Colonic mucosa (tissue), 4 donors: ENCODE measurements at regions not wholly inside any gene's neighbourhood (a gene's known extent, or its start where the extent isn't known, plus 50 kb on each side); places are given as distances from the start of the nearest gene placed in this dataset.

Experiments used
- DNase-seq: peaks from one replicate; pipeline ENCODE4 v3.0.0-alpha.2; 2020
- H3K27ac ChIP-seq: fragments of 200-600 bp; one replicate; pipeline ENCODE4 v1.8.0; 2021
- H3K27me3 ChIP-seq: fragments of 200-600 bp; one replicate; pipeline ENCODE4 v1.8.0; 2021
- H3K36me3 ChIP-seq: fragments of 200-600 bp; one replicate; pipeline ENCODE4 v1.8.0; 2021
- H3K4me1 ChIP-seq: fragments of 200-600 bp; one replicate; pipeline ENCODE4 v1.8.0; 2021; ENCODE audit warnings: mild to moderate bottlenecking
- H3K4me3 ChIP-seq: fragments of 200-600 bp; one replicate; pipeline ENCODE4 v1.8.0; 2021
- H3K9ac ChIP-seq, 2 donors: one replicate each; pipeline ENCODE4 v1.7.0; 2013; ENCODE audit warnings: control low read depth in 2 of 2, low read depth in 2 of 2, low read length in 2 of 2
- H3K9me3 ChIP-seq: fragments of 200-600 bp; one replicate; pipeline ENCODE4 v1.8.0; 2021
- intact Hi-C: fragments of 100-400 bp; cut with DNase I; formaldehyde crosslinking; loops from one replicate; pipeline ENCODE4 v1.14.1; 2022
- TF ChIP-seq, protein P1 (sequence below): fragments of 200-600 bp; IDR thresholded peaks from one replicate; pipeline ENCODE4 v1.8.0; 2022; ENCODE audit warnings: antibody characterized with exemption, mild to moderate bottlenecking
- donor health status: healthy.
- donor health status: DM: no; HTN: no; CAD: no.
- donor health status: DM: no; HTN: no; CAD: no.

DNA sequence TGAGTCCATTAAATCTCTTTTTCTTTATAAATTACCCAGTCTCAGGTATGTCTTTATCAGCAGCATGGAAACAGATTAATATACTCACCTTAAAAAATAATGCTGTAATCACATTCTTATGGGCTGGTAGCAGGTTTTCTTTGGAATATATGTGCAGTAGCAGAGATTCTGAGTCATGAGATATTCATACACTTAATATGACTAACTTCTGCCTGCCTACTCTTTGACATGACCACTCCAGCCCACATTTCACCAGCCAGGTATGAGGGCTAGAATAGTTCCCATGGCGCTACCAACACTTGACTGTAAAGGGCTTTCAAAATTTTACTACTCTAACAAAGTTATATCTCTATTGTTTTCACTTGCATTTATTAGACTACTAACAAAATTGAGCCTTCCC lies 74.1 kb upstream of the GHR start:
- H3K4me3 ChIP-seq = no peak overlapping the region
- H3K27me3 ChIP-seq = no peaks in the 10 kb centered on the region
- H3K4me1 ChIP-seq = no peaks in the 10 kb centered on the region
- TF ChIP-seq, protein P1, sequence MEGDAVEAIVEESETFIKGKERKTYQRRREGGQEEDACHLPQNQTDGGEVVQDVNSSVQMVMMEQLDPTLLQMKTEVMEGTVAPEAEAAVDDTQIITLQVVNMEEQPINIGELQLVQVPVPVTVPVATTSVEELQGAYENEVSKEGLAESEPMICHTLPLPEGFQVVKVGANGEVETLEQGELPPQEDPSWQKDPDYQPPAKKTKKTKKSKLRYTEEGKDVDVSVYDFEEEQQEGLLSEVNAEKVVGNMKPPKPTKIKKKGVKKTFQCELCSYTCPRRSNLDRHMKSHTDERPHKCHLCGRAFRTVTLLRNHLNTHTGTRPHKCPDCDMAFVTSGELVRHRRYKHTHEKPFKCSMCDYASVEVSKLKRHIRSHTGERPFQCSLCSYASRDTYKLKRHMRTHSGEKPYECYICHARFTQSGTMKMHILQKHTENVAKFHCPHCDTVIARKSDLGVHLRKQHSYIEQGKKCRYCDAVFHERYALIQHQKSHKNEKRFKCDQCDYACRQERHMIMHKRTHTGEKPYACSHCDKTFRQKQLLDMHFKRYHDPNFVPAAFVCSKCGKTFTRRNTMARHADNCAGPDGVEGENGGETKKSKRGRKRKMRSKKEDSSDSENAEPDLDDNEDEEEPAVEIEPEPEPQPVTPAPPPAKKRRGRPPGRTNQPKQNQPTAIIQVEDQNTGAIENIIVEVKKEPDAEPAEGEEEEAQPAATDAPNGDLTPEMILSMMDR = no peak
- no peak for DNase-seq
- H3K9me3 ChIP-seq = no peaks in the 10 kb centered on the region
- intact Hi-C loops = no loop called here
- no peaks in the 10 kb centered on the region for H3K36me3 ChIP-seq
- no peak overlapping the region for H3K9ac ChIP-seq
- H3K27ac ChIP-seq = no peak overlapping the region

DNA sequence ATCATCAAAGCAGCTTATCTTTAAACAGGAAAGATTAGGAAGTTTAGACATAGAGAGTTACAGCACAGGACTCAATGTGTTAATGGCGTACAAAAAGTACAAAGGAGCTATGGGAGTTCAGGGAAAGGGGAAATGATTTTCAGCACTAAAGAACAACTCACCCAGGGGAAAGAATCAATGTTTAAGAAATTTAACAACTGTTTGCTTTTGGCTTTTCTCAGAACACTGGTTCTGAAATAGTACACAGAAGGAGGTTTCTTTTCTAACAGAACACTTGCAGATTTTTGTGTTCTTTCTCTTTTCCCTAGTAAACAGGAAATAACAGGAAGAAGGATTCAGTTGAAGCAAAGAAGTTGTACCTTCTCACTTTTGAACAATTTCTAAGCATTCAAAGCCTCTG lies 71.3 kb upstream of the GHR start:
- H3K27me3 ChIP-seq = no peaks in the 10 kb centered on the region
- H3K4me3 ChIP-seq = no peak overlapping the region
- no peaks in the 10 kb centered on the region for H3K9me3 ChIP-seq
- TF ChIP-seq, protein P1 = no peak
- no peak for DNase-seq
- no peak overlapping the region for H3K27ac ChIP-seq
- H3K4me1 ChIP-seq = no peaks in the 10 kb centered on the region
- intact Hi-C loops = no loop called here
- no peak overlapping the region for H3K9ac ChIP-seq
- no peaks in the 10 kb centered on the region for H3K36me3 ChIP-seq

DNA sequence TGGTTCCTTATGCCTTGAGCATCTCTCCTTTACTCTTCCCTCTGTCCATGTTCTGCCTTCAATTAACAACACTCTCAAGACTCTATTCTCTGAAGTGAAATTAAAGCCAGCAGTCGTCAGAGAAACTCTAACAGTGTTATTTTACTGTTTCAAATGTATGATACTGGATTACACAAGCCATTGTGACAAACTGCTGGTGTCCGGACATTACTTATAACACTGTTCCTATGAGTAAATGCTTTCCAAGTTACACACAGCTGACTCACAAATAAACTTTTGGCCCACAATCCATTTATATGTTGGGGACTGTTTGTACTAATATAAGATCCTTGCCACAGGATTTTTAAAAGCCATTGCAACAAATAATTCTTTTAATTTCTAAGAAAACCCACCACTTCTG lies 63.2 kb upstream of the GHR start:
- H3K27me3 ChIP-seq = no peaks in the 10 kb centered on the region
- no peak overlapping the region for H3K9ac ChIP-seq
- H3K36me3 ChIP-seq = no peaks in the 10 kb centered on the region
- intact Hi-C loops = no loop called here
- no peak overlapping the region for H3K4me3 ChIP-seq
- DNase-seq = no peak
- H3K4me1 ChIP-seq = no peaks in the 10 kb centered on the region
- no peak overlapping the region for H3K27ac ChIP-seq
- TF ChIP-seq, protein P1 = no peak
- H3K9me3 ChIP-seq = no peaks in the 10 kb centered on the region

DNA sequence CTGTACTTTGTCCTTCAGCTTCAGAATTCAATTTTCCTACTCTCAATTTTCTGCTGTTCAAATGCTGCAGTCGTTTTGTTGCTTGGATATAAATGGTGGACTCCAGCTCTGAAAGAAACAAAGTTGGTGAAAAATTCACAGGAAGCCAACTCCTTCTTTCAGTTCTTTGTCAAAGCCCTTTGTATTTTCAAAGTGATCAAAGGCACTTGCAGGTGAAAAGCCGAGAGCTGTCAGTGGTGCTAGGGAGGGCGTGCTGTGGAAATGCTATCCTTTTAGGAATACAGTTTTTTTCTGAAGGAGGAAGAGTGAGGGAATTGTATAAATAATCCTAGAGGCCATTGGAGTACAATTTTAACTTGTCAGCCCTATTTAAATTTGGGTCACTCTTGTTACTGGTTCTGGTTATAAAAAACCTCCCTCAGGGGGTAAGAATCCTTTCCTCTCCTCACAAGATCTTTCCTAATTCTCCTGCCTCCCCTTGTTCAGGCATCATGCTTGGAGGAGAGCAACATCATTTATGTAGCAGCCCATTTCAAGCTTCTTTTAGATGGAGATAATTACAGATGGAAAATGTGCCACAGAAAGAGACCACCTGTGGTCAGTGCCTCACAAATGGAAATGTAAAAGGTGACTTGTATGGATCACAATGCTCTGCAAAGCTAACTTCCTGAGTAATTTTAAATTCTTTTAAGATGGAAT lies 62.5 kb upstream of the GHR start:
- Histone ChIP-seq H3K36me3 (no peaks in the 10 kb centered on the region), H3K4me1 (no peaks in the 10 kb centered on the region), H3K27ac (no peak overlapping the region), H3K9me3 (no peaks in the 10 kb centered on the region), H3K9ac (no peak overlapping the region), H3K4me3 (no peak overlapping the region), H3K27me3 (no peaks in the 10 kb centered on the region)
- no peak for DNase-seq
- TF ChIP-seq, protein P1 = no peak
- intact Hi-C loops = no loop called here

DNA sequence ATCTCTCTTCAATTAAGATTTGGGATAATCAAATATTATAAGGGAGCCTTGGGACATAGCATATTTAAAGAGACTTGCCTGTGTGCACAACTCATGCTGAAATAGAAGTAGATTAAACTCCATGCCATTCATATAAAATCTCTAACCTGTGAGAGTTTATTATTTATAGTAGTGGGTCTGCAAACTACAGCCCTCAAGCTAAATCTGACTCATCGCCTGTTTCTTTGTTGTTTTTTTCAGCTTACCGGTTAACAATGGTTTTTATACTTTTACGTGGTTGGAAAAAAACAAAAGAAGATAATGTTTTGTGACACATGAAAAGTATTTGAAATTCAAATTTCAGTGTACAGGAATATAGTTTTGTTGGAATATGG lies 61.9 kb upstream of the GHR start:
- intact Hi-C loops = no loop called here
- H3K4me3 ChIP-seq = no peak overlapping the region
- H3K36me3 ChIP-seq = no peaks in the 10 kb centered on the region
- TF ChIP-seq, protein P1 = no peak
- no peak for DNase-seq
- H3K9me3 ChIP-seq = no peaks in the 10 kb centered on the region
- no peak overlapping the region for H3K27ac ChIP-seq
- no peaks in the 10 kb centered on the region for H3K27me3 ChIP-seq
- H3K9ac ChIP-seq = no peak overlapping the region
- H3K4me1 ChIP-seq = no peaks in the 10 kb centered on the region
